HUES6 (cell line): ENCODE measurements at regions not wholly inside any gene's neighbourhood (a gene's known extent, or its start where the extent isn't known, plus 50 kb on each side); places are given as distances from the start of the nearest gene placed in this dataset.
A peak's percentile ranks its signal among the peaks of the same experiment; 100 is the strongest.
"Not testable (repeated sequence)": the region's sequence is repeated elsewhere in the genome, so short reads cannot be mapped to it uniquely, and the experiment has no call there.

Experiments used
- H3K27ac ChIP-seq: 2 replicates; pipeline ENCODE4 v1.7.0; 2013; ENCODE audit warnings: low read depth, mild to moderate bottlenecking, low read length, inconsistent platforms
- H3K27me3 ChIP-seq: 2 replicates; pipeline ENCODE4 v1.6.1; 2013; ENCODE audit warnings: low read length; ENCODE audit not compliant: control insufficient read depth, insufficient read depth
- H3K36me3 ChIP-seq: 2 replicates; pipeline ENCODE4 v1.6.1; 2013; ENCODE audit warnings: low read length; ENCODE audit not compliant: control insufficient read depth, insufficient read depth
- H3K4me1 ChIP-seq: 2 replicates; pipeline ENCODE4 v1.6.1; 2013; ENCODE audit warnings: low read length; ENCODE audit not compliant: control insufficient read depth, insufficient read depth
- H3K4me3 ChIP-seq: 2 replicates; pipeline ENCODE4 v1.5.1; 2013; ENCODE audit warnings: low read depth, low read length
- H3K9ac ChIP-seq: one replicate; pipeline ENCODE4 v1.6.1; 2013; ENCODE audit warnings: mild to moderate bottlenecking, low read length
- H3K9me3 ChIP-seq: 2 replicates; pipeline ENCODE4 v1.6.1; 2013; ENCODE audit warnings: low read depth, low read length; ENCODE audit not compliant: control insufficient read depth, insufficient read depth

- not testable (repeated sequence) for H3K4me1 ChIP-seq, H3K9me3 ChIP-seq, H3K36me3 ChIP-seq, H3K4me3 ChIP-seq, H3K9ac ChIP-seq, H3K27me3 ChIP-seq
- peak overlapping the region; percentile 51; the same call in 1 of the 2 replicates for H3K27ac ChIP-seq
Observed at GRCh38 chr3:137595415-137595814, 168.7 kb upstream of the SOX14 start.

GRCh38 chr3:137610723-137611122 is 153.4 kb upstream of the SOX14 start:
- H3K4me1 ChIP-seq, result peaks cover 20% of the 10 kb centered on the region
- H3K27me3 ChIP-seq, result no peaks in the 10 kb centered on the region
- H3K4me3 ChIP-seq, result no peak overlapping the region
- H3K27ac ChIP-seq, result no peak overlapping the region
- no peaks in the 10 kb centered on the region for H3K36me3 ChIP-seq
- H3K9me3 ChIP-seq, result no peaks in the 10 kb centered on the region
- H3K9ac ChIP-seq, result no peak overlapping the region

GRCh38 chr3:137612291-137612690 is 151.8 kb upstream of the SOX14 start:
- no peak overlapping the region for H3K4me3 ChIP-seq
- peaks cover 16% of the 10 kb centered on the region for H3K4me1 ChIP-seq
- no peak overlapping the region for H3K9ac ChIP-seq
- H3K27me3 ChIP-seq, result no peaks in the 10 kb centered on the region
- H3K27ac ChIP-seq, result no peak overlapping the region
- no peaks in the 10 kb centered on the region; the same call in 1 of the 2 replicates for H3K9me3 ChIP-seq
- H3K36me3 ChIP-seq, result no peaks in the 10 kb centered on the region

GRCh38 chr3:137615659-137616418 is 148.3 kb upstream of the SOX14 start:
- no peaks in the 10 kb centered on the region; the same call in 1 of the 2 replicates for H3K9me3 ChIP-seq

GRCh38 chr3:137641879-137642704 is 122.0 kb upstream of the SOX14 start:
- H3K4me1 ChIP-seq, result peaks cover 25% of the 10 kb centered on the region
- no peaks in the 10 kb centered on the region for H3K9me3 ChIP-seq
- no peaks in the 10 kb centered on the region for H3K27me3 ChIP-seq
- no peak overlapping the region for H3K9ac ChIP-seq
- no peak overlapping the region for H3K4me3 ChIP-seq
- no peak overlapping the region for H3K27ac ChIP-seq
- no peaks in the 10 kb centered on the region for H3K36me3 ChIP-seq

More at GRCh38 chr3:137615659-137616418, 148.3 kb upstream of the SOX14 start:
- H3K27ac ChIP-seq, result no peak overlapping the region
- no peak overlapping the region for H3K9ac ChIP-seq
- no peaks in the 10 kb centered on the region for H3K27me3 ChIP-seq
- peaks cover 16% of the 10 kb centered on the region for H3K4me1 ChIP-seq
- no peaks in the 10 kb centered on the region for H3K36me3 ChIP-seq
- H3K4me3 ChIP-seq, result no peak overlapping the region

- no peak overlapping the region for H3K9ac ChIP-seq
- peaks cover 33% of the 10 kb centered on the region for H3K4me1 ChIP-seq
- H3K27me3 ChIP-seq, result no peaks in the 10 kb centered on the region
- no peak overlapping the region for H3K27ac ChIP-seq
- H3K9me3 ChIP-seq, result no peaks in the 10 kb centered on the region
- H3K36me3 ChIP-seq, result no peaks in the 10 kb centered on the region
- no peak overlapping the region for H3K4me3 ChIP-seq
Observed at GRCh38 chr3:137642831-137643230, 121.3 kb upstream of the SOX14 start.

- Histone ChIP-seq H3K4me1 (peaks cover 42% of the 10 kb centered on the region), H3K36me3 (no peaks in the 10 kb centered on the region), H3K27me3 (no peaks in the 10 kb centered on the region), H3K4me3 (peak overlapping the region; percentile 1; the same call in 1 of the 2 replicates), H3K9ac (no peak overlapping the region), H3K27ac (no peak overlapping the region), H3K9me3 (no peaks in the 10 kb centered on the region)
Observed at GRCh38 chr3:137647179-137647578, 116.9 kb upstream of the SOX14 start.

GRCh38 chr3:137669519-137670060 is 94.5 kb upstream of the SOX14 start:
- no peak overlapping the region for H3K4me3 ChIP-seq
- no peak overlapping the region for H3K27ac ChIP-seq
- no peaks in the 10 kb centered on the region for H3K36me3 ChIP-seq
- H3K4me1 ChIP-seq, result no peaks in the 10 kb centered on the region
- peaks cover 6% of the 10 kb centered on the region for H3K9me3 ChIP-seq
- H3K9ac ChIP-seq, result no peak overlapping the region
- no peaks in the 10 kb centered on the region for H3K27me3 ChIP-seq

- Histone ChIP-seq H3K27me3 (no peaks in the 10 kb centered on the region), H3K9ac (no peak overlapping the region), H3K27ac (no peak overlapping the region), H3K36me3 (no peaks in the 10 kb centered on the region), H3K4me1 (no peaks in the 10 kb centered on the region), H3K4me3 (no peak overlapping the region), H3K9me3 (no peaks in the 10 kb centered on the region)
Observed at GRCh38 chr3:137687181-137687879, 76.8 kb upstream of the SOX14 start.

GRCh38 chr3:137692803-137693431 is 71.2 kb upstream of the SOX14 start:
- no peaks in the 10 kb centered on the region for H3K27me3 ChIP-seq
- H3K4me1 ChIP-seq, result peaks cover 16% of the 10 kb centered on the region
- H3K9ac ChIP-seq, result no peak overlapping the region
- H3K36me3 ChIP-seq, result no peaks in the 10 kb centered on the region
- no peak overlapping the region for H3K27ac ChIP-seq
- no peak overlapping the region for H3K4me3 ChIP-seq
- H3K9me3 ChIP-seq, result no peaks in the 10 kb centered on the region
